BJ (cell line): ENCODE measurements at regions not wholly inside any gene's neighbourhood (a gene's known extent, or its start where the extent isn't known, plus 50 kb on each side); places are given as distances from the start of the nearest gene placed in this dataset.

Experiments used
- CTCF ChIA-PET: fragments of 350-600 bp; formaldehyde crosslinking; extraction: SDS; loops from one replicate; lab custom pipeline; 2021; ENCODE audit warnings: antibody characterized with exemption, inconsistent platforms; lab: Yijun Ruan, JAX
- POLR2A ChIA-PET: fragments of 300-600 bp; sonication (Branson Sonifier 250); formaldehyde crosslinking; extraction: SDS; loops from one replicate; lab custom pipeline; 2021; ENCODE audit warnings: antibody characterized with exemption; lab: Charles Lee
- DNase-seq: peaks from one replicate; pipeline ENCODE4 v3.0.0-alpha.2; 2011; ENCODE audit warnings: low read depth
- H3K27me3 ChIP-seq: 2 replicates; pipeline ENCODE4 v1.6.0; 2011; ENCODE audit warnings: low read length; ENCODE audit not compliant: control insufficient read depth, insufficient read depth
- H3K36me3 ChIP-seq: 2 replicates; pipeline ENCODE4 v1.5.1; 2011; ENCODE audit warnings: low read length; ENCODE audit not compliant: control insufficient read depth, insufficient read depth
- H3K4me3 ChIP-seq: 2 replicates; pipeline ENCODE4 v1.5.1; 2011; ENCODE audit warnings: low read depth, mild to moderate bottlenecking, control low read depth, low read length
- CTCF ChIP-seq: IDR thresholded peaks from 2 replicates; pipeline ENCODE4 v1.5.1; 2011; ENCODE audit warnings: low read depth, mild to moderate bottlenecking, control low read depth, inconsistent platforms, low read length, moderate library complexity; ENCODE audit not compliant: insufficient read depth

DNA sequence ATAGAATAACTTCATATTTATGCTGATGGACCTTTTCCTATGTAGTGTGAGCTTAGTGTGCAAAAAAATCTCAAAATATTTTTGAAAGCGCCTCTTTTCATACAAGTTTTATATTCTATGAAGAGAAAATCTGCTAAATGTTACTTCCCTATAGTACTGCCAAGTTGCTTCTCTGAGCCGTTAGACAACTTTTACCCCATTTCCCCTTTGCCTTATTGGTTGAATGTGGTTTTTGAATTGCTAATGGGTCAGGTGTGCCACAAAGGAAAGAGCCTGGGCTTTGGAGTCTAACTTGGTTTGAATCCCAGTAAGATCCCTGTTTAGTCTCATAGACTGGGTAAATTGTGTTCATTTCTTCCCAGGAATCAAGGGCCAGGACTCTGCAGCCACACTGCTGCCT lies 261.5 kb downstream of the SNX10 start:
- ChIA-PET POLR2A (no interaction called here), CTCF (no interaction called here)
- Histone ChIP-seq H3K27me3 (no peaks in the 10 kb centered on the region), H3K4me3 (no peak overlapping the region), H3K36me3 (no peaks in the 10 kb centered on the region)
- no peak for DNase-seq
- TF ChIP-seq CTCF = no peak

DNA sequence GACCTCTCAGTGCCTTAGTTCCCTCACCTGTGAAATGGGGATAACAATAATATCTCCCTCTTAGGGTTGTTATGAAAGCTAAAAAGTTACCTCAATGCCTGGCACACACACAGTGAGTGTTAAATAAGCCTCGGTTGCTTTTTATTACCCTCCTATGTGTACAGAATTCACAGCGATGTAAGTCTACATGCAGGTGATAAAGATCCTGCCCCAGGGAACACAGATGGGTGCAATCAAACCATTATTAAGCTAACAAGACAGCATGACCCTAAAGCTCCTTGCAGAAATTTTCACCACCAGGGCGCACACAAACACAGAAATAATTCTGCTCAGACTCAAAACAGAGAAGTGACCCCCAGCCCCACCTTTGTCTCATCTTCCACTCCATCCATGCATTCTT lies 261.9 kb downstream of the SNX10 start:
- Histone ChIP-seq H3K27me3 (no peaks in the 10 kb centered on the region), H3K4me3 (no peak overlapping the region), H3K36me3 (no peaks in the 10 kb centered on the region)
- TF ChIP-seq CTCF = no peak
- no peak for DNase-seq
- CTCF ChIA-PET = no interaction called here
- POLR2A ChIA-PET = no interaction called here

DNA sequence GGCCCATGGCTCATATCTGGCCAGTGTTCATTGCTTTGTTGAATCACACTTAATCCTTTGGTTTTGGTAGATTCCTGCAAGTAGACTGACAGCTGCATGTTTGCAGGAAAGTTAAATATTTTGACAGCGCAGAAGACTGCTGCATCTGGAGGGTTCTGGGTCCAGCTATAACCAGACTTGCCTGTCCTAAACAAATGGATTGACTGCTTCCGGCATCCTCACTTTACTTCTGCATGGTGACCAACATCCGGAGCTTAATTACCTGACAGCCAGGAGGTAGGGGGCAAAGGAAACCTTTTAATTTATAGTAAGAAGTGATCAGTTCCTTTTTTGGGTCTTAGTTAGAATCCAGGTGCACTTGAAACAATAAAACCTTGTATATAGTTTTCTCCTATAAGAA lies 263.3 kb downstream of the SNX10 start:
- H3K27me3 ChIP-seq = no peaks in the 10 kb centered on the region
- no peaks in the 10 kb centered on the region for H3K36me3 ChIP-seq
- ChIA-PET POLR2A (no interaction called here), CTCF (no interaction called here)
- no peak for DNase-seq
- TF ChIP-seq CTCF = no peak
- no peak overlapping the region for H3K4me3 ChIP-seq

- ChIA-PET CTCF (interaction anchor here (1.1 kb wide), 1 partner anchor 191 kb away, joined by 3 read pairs; no protein-coding TSS in a partner anchor), POLR2A (no interaction called here)
- no peak for DNase-seq
- no peak for TF ChIP-seq CTCF
- Histone ChIP-seq H3K36me3 (no peaks in the 10 kb centered on the region), H3K4me3 (no peak overlapping the region), H3K27me3 (no peaks in the 10 kb centered on the region)
These were observed 264.6 kb downstream of the SNX10 start for GRCh38 chr7:26556061-26556881.

- H3K27me3 ChIP-seq = no peaks in the 10 kb centered on the region
- DNase-seq = no peak
- TF ChIP-seq CTCF = no peak
- no peak overlapping the region for H3K4me3 ChIP-seq
- POLR2A ChIA-PET = no interaction called here
- CTCF ChIA-PET = no interaction called here
- H3K36me3 ChIP-seq = no peaks in the 10 kb centered on the region
These were observed 269.0 kb downstream of the SNX10 start for GRCh38 chr7:26560526-26561256.
